BLaER1 (cell line): ENCODE measurements at regions not wholly inside any gene's neighbourhood (a gene's known extent, or its start where the extent isn't known, plus 50 kb on each side); places are given as distances from the start of the nearest gene placed in this dataset.

Experiments used
- H3K27ac ChIP-seq: shearing (Covaris generic); formaldehyde crosslinking; 2 replicates; pipeline ENCODE4 v1.8.1; 2022
- H3K27me3 ChIP-seq: shearing (Covaris generic); formaldehyde crosslinking; 2 replicates; pipeline ENCODE4 v1.8.1; 2022
- H3K36me3 ChIP-seq: shearing (Covaris generic); formaldehyde crosslinking; 2 replicates; pipeline ENCODE4 v1.8.1; 2022
- H3K4me1 ChIP-seq: shearing (Covaris generic); formaldehyde crosslinking; 2 replicates; pipeline ENCODE4 v1.8.1; 2022
- H3K4me2 ChIP-seq: shearing (Covaris generic); formaldehyde crosslinking; 2 replicates; pipeline ENCODE4 v1.8.1; 2022
- H3K4me3 ChIP-seq: shearing (Covaris generic); formaldehyde crosslinking; 2 replicates; pipeline ENCODE4 v1.8.1; 2022
- H3K9ac ChIP-seq: shearing (Covaris generic); formaldehyde crosslinking; 2 replicates; pipeline ENCODE4 v1.8.1; 2022
- H3K9me3 ChIP-seq: shearing (Covaris generic); formaldehyde crosslinking; 2 replicates; pipeline ENCODE4 v1.8.1; 2022
- H4K20me1 ChIP-seq: shearing (Covaris generic); formaldehyde crosslinking; 2 replicates; pipeline ENCODE4 v1.8.1; 2022
- Cebpa-rat ChIP-seq: shearing (Covaris generic); IDR thresholded peaks from 2 replicates; pipeline ENCODE4 v1.8.1; 2022

- Histone ChIP-seq H3K27ac (no peak overlapping the region), H3K4me1 (peaks cover 11% of the 10 kb centered on the region), H3K27me3 (no peaks in the 10 kb centered on the region), H4K20me1 (no peaks in the 10 kb centered on the region), H3K9ac (no peak overlapping the region), H3K4me2 (no peak overlapping the region), H3K36me3 (no peaks in the 10 kb centered on the region), H3K9me3 (peaks cover 29% of the 10 kb centered on the region), H3K4me3 (no peak overlapping the region)
- TF ChIP-seq Cebpa-rat, result no peak
Observed at GRCh38 chrX:40184968-40185367, 87.2 kb upstream of the BCOR start.

DNA sequence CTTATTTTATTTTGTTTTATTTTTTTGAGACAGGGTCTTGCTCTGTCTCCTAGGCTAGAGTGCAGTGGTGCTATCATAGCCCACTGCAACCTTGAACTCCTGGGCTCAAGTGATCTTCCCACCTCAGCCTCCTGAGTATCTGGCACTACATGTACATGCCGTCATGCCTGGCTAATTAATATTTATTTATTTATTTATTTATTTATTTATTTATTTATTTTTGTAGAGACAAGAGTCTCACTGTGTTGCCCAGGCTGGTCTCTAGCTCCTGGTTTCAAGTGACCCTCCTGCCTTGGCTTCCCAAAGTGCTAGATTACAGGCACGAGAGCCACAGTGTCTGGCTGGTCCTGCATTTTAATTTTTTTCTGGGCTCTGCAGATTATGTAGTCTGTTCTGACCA, 84.9 kb upstream of the BCOR start:
- Histone ChIP-seq H3K9ac (no peak overlapping the region), H3K27me3 (no peaks in the 10 kb centered on the region), H3K4me3 (no peak overlapping the region), H3K9me3 (peaks cover 29% of the 10 kb centered on the region), H3K4me2 (no peak overlapping the region), H3K36me3 (no peaks in the 10 kb centered on the region), H3K4me1 (peaks cover 35% of the 10 kb centered on the region), H3K27ac (no peak overlapping the region), H4K20me1 (no peaks in the 10 kb centered on the region)
- no peak for TF ChIP-seq Cebpa-rat

DNA sequence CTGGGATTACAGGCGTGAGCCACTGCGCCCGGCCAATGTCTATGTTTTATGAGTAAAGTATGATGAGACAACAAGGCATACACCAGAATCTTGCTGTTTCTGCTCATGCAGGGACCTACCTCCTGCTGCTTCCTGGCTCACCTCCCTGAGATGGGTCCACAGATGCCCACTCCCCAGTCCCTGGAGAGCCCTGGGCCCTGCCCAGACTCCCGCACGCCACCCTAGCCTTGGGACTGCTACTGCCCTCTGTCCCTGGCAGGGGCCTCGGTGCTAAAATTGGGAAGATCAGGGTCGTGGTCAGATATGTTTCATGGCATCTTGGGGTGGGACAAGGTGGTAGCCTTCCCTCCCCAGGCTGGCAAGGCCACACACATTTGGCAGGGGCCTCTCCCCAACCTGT, 84.3 kb upstream of the BCOR start:
- 0 out of 2 replicates have a peak overlapping the region, but pooled peaks have one; percentile 38 for H3K27ac ChIP-seq

GRCh38 chrX:40179283-40179682, 81.5 kb upstream of the BCOR start:
- H3K4me2 ChIP-seq, result peak overlapping the region; percentile 87
- peaks cover 24% of the 10 kb centered on the region for H3K9me3 ChIP-seq
- H4K20me1 ChIP-seq, result no peaks in the 10 kb centered on the region
- peak overlapping the region; percentile 50; the same call in 1 of the 2 replicates for H3K9ac ChIP-seq
- no peak for TF ChIP-seq Cebpa-rat
- H3K4me1 ChIP-seq, result peaks cover 42% of the 10 kb centered on the region
- no peaks in the 10 kb centered on the region for H3K27me3 ChIP-seq
- H3K27ac ChIP-seq, result peak overlapping the region; percentile 99
- H3K4me3 ChIP-seq, result no peak overlapping the region
- H3K36me3 ChIP-seq, result no peaks in the 10 kb centered on the region

More for the DNA sequence above, 84.3 kb upstream of the BCOR start:
- Histone ChIP-seq H3K4me3 (no peak overlapping the region), H3K27me3 (no peaks in the 10 kb centered on the region), H4K20me1 (no peaks in the 10 kb centered on the region), H3K4me2 (no peak overlapping the region), H3K36me3 (no peaks in the 10 kb centered on the region), H3K4me1 (peaks cover 40% of the 10 kb centered on the region), H3K9ac (no peak overlapping the region), H3K9me3 (peaks cover 29% of the 10 kb centered on the region)
- TF ChIP-seq Cebpa-rat, result no peak

DNA sequence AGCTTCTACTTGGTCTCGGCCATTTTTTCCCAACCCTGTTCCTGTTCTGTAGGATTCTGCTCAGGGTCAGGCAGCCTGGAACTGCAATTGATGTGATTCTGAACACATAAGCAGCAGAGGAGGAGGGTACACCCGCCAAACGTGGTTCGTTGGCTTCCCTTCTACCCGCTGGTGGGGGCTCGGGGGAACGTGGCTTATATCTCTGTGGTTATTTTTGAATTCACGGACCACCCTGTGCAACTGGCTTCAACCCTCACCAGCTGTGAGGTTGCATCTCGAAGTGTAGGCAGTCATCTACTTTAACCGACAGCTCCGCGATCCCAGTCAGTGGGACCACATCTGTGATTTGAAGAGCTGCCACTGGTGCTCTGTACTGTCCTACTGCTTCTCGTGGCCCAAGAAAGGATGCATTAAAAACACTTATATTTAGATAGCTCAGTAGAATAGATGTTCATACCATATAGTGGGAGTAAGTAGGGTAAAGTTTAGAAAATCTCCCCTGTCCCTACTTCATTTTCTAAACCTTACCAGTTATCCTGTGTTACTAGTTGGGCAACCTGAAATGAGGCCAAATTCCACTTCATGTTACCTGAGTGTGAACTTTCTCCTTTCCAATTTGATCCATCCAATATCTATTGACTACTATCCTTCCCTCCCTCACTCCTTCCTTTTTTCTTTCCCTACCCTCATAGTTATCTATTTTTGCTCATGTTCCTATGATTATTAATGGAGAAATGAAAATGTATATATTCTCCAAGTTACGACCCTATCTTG, 80.4 kb upstream of the BCOR start:
- H3K4me1 ChIP-seq, result peaks cover 53% of the 10 kb centered on the region
- H4K20me1 ChIP-seq, result no peaks in the 10 kb centered on the region
- peak overlapping the region; percentile 87 for H3K4me2 ChIP-seq

DNA sequence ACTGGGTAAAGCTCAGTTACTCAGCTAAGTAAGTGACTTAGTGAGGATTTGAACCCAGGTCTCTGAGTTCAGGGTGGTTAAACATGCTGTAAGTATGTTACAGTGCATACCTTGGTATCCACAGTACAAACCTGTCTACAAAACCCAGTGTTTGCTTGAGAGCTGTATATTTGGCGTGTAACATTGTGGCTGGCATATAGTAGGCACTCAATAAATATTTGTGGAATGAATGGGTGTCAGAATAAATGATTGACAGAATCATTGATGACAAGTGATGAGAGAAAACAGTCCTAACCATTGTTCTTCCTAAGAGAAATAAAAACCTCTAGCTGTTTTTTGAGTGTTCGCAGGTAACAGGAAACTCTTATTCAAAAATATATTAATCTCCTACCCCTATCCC, 79.7 kb upstream of the BCOR start:
- peak overlapping the region; percentile 99 for H3K27ac ChIP-seq
- no peak for TF ChIP-seq Cebpa-rat
- H3K4me2 ChIP-seq, result peak overlapping the region; percentile 87

More for the DNA sequence above, 80.4 kb upstream of the BCOR start:
- Histone ChIP-seq H3K27me3 (no peaks in the 10 kb centered on the region), H3K9ac (peak overlapping the region; percentile 97), H3K4me3 (peak overlapping the region; percentile 73), H3K27ac (peak overlapping the region; percentile 99), H3K9me3 (peaks cover 32% of the 10 kb centered on the region), H3K36me3 (no peaks in the 10 kb centered on the region)
- TF ChIP-seq Cebpa-rat, result no peak

GRCh38 chrX:40177117-40177430, 79.3 kb upstream of the BCOR start:
- Histone ChIP-seq H3K9me3 (peaks cover 43% of the 10 kb centered on the region), H4K20me1 (no peaks in the 10 kb centered on the region), H3K4me2 (peak overlapping the region; percentile 87), H3K9ac (peak overlapping the region; percentile 97), H3K27ac (peak overlapping the region; percentile 99), H3K4me3 (peak overlapping the region; percentile 73), H3K4me1 (peaks cover 56% of the 10 kb centered on the region), H3K27me3 (no peaks in the 10 kb centered on the region), H3K36me3 (no peaks in the 10 kb centered on the region)
- TF ChIP-seq Cebpa-rat, result no peak

More for the DNA sequence above, 79.7 kb upstream of the BCOR start:
- Histone ChIP-seq H3K4me1 (peaks cover 56% of the 10 kb centered on the region), H4K20me1 (no peaks in the 10 kb centered on the region), H3K4me3 (peak overlapping the region; percentile 73), H3K36me3 (no peaks in the 10 kb centered on the region), H3K9me3 (peaks cover 38% of the 10 kb centered on the region), H3K9ac (peak overlapping the region; percentile 97), H3K27me3 (no peaks in the 10 kb centered on the region)

DNA sequence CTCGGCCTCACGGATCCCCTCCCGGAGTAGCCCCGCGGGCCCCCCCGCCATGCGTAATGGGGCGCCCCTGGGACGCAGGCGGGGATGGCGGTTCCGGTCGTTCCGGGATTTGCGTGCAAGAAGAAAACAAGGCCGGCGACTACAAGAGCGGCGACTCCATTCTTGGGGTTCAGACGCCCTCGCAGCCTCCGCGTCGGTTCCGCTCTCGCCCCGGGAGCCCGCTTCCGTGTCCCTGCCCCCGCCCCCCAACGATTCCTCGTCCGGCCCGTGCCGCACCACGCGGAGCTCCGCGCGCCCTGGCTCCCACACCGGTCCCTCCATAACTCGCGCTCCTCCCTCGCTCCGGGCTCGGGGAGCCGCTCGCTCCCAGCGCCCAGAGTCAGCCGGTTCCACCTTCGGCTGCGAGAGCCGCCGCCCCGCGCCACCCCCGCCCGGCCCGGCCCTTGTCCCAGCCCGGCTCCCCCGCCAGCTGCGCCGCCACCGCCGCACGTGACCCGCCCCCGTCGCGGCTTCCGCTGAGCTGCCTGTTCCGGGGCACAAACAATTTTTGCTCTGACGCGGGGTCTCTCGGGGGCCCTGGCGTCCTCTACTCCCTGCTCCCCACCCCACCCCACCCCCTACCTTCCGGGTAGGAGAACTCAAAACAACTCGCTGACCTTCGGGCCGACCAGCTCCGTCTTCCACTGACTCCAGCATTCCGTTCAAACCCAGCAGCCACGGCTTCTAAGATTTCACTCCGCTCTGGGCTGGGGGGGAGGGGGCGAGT, 78.8 kb upstream of the BCOR start:
- peak overlapping the region; percentile 99 for H3K27ac ChIP-seq
- no peaks in the 10 kb centered on the region for H4K20me1 ChIP-seq
- peak overlapping the region; percentile 97 for H3K9ac ChIP-seq
- H3K4me2 ChIP-seq, result peak overlapping the region; percentile 87
- peaks cover 48% of the 10 kb centered on the region for H3K9me3 ChIP-seq
- no peaks in the 10 kb centered on the region for H3K36me3 ChIP-seq
- H3K4me1 ChIP-seq, result peaks cover 56% of the 10 kb centered on the region
- no peak for TF ChIP-seq Cebpa-rat
- peak overlapping the region; percentile 73 for H3K4me3 ChIP-seq
- H3K27me3 ChIP-seq, result no peaks in the 10 kb centered on the region

GRCh38 chrX:40175511-40176350, 78.0 kb upstream of the BCOR start:
- Histone ChIP-seq H3K4me2 (peak overlapping the region; percentile 79), H3K4me3 (peak overlapping the region; percentile 73), H4K20me1 (no peaks in the 10 kb centered on the region), H3K9ac (peak overlapping the region; percentile 97), H3K36me3 (no peaks in the 10 kb centered on the region), H3K27me3 (no peaks in the 10 kb centered on the region), H3K4me1 (peaks cover 61% of the 10 kb centered on the region), H3K9me3 (peaks cover 50% of the 10 kb centered on the region), H3K27ac (peak overlapping the region; percentile 99)
- no peak for TF ChIP-seq Cebpa-rat
